ENCODE measurements at regions not wholly inside any gene's neighbourhood (a gene's known extent, or its start where the extent isn't known, plus 50 kb on each side); places are given as distances from the start of the nearest gene placed in this dataset.

GRCh38 chr14:101118233-101118632, 214.7 kb upstream of the RTL1 start:
- TF ChIP-seq CTCF (IDR thresholded peaks at IDR 0.05) (no peak), ZFX (IDR thresholded peaks at IDR 0.05; ENCODE audit: borderline replicate concordance) (no peak)

Data from 22Rv1 (cell line).